ENCODE measurements at regions not wholly inside any gene's neighbourhood (a gene's known extent, or its start where the extent isn't known, plus 50 kb on each side); places are given as distances from the start of the nearest gene placed in this dataset.

DNA sequence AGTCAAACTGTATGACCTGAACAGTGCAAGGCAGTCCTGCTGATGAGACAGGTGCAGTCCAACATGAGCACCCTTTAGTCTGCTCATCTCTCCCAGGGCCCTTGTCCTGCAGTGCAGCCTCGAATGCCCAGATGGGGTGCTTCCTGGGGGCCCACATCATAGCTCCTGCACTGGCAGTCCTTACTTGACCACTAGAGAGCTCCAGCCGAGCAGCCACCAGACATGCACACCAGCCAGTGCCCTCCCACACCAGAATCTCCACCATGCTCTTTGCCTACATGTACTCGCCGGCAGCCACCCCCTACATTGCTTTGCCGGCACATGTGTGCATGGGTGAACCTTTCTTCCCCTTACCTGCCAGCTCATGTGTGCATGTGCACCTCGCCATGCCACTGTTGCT, 188.8 kb upstream of the GULP1 start:
- TF ChIP-seq POLR2A (IDR thresholded peaks at IDR 0.05), result no peak
- TF ChIP-seq, protein P1, sequence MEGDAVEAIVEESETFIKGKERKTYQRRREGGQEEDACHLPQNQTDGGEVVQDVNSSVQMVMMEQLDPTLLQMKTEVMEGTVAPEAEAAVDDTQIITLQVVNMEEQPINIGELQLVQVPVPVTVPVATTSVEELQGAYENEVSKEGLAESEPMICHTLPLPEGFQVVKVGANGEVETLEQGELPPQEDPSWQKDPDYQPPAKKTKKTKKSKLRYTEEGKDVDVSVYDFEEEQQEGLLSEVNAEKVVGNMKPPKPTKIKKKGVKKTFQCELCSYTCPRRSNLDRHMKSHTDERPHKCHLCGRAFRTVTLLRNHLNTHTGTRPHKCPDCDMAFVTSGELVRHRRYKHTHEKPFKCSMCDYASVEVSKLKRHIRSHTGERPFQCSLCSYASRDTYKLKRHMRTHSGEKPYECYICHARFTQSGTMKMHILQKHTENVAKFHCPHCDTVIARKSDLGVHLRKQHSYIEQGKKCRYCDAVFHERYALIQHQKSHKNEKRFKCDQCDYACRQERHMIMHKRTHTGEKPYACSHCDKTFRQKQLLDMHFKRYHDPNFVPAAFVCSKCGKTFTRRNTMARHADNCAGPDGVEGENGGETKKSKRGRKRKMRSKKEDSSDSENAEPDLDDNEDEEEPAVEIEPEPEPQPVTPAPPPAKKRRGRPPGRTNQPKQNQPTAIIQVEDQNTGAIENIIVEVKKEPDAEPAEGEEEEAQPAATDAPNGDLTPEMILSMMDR (IDR thresholded peaks at IDR 0.05), result no peak

Data from heart left ventricle (tissue), 13 donors.